K562 (cell line): ENCODE measurements at regions not wholly inside any gene's neighbourhood (a gene's known extent, or its start where the extent isn't known, plus 50 kb on each side); places are given as distances from the start of the nearest gene placed in this dataset.

Source experiments
- ATAC-seq: fragments of 200-7000 bp; cut with Tn5 transposase; 3 replicates; pipeline ENCODE4 v1.9.1; 2020; ENCODE audit warnings: moderate library complexity
- BruUV-seq: library from RNA; stranded (reverse); fragments of 400-500 nt; replicated peaks from 2 replicates; lab custom pipeline; 2021; lab: Mats Ljungman, UMichigan
- CTCF ChIA-PET: fragments of 300-600 bp; formaldehyde crosslinking; extraction: SDS; loops from one replicate; lab custom pipeline; 2021; ENCODE audit warnings: low intra/inter-chr PET ratio; lab: Yijun Ruan, JAX
- POLR2A ChIA-PET: fragments of 300-600, 350-650 bp; sonication (Branson Sonifier 250); formaldehyde crosslinking; extraction: SDS; loops from one replicate; lab custom pipeline; 2021; ENCODE audit warnings: antibody characterized with exemption, inconsistent platforms; lab: Yijun Ruan, JAX
- DNase-seq, 4 experiments: peaks; one replicate each; pipeline versions ENCODE4 v3.0.0 to v3.0.0-alpha.2; 2011 to 2018; ENCODE audit warnings: low spot score in 3 of 4, mixed read lengths in 3 of 4; ENCODE audit errors: extremely low read depth in 1 of 4
- FAIRE-seq: peaks from 2 replicates; lab custom pipeline; 2011; peaks lifted over from hg19 to GRCh38; lab: Jason Lieb, UNC
- H2AFZ ChIP-seq: 2 replicates; pipeline ENCODE4 v1.6.0; 2011; ENCODE audit warnings: low read depth, low read length, control low read depth, inconsistent platforms
- H3K27ac ChIP-seq: fragments of 200-600 bp; 3 replicates; pipeline ENCODE4 v1.8.0; 2011; ENCODE audit warnings: low read depth, mild to moderate bottlenecking, control low read depth, inconsistent platforms, low read length, moderate library complexity, mixed read lengths; ENCODE audit errors: extremely low read depth
- H3K27me3 ChIP-seq, 2 experiments: fragments of 300-600 bp in 1 of 2; 2 replicates in 1 of 2; 3 replicates in 1 of 2; pipeline versions ENCODE4 v1.6.0 to v1.8.0; 2011; ENCODE audit warnings: inconsistent platforms in 2 of 2, low read length in 2 of 2, mild to moderate bottlenecking in 1 of 2, mixed read lengths in 1 of 2, moderate library complexity in 1 of 2; ENCODE audit not compliant: control insufficient read depth in 2 of 2, insufficient read depth in 2 of 2
- H3K36me3 ChIP-seq: fragments of 300-600 bp; 3 replicates; pipeline ENCODE4 v1.8.0; 2011; ENCODE audit warnings: mild to moderate bottlenecking, low read length, inconsistent platforms; ENCODE audit not compliant: control insufficient read depth, insufficient read depth
- H3K4me1 ChIP-seq, 2 experiments: fragments of 200-600 bp in 1 of 2; replicated peaks in 1 of 2; 2 replicates in 1 of 2; 3 replicates in 1 of 2; pipeline versions ENCODE4 v1.5.1 to v1.8.0; 2011; ENCODE audit warnings: inconsistent platforms in 2 of 2, low read length in 2 of 2, mild to moderate bottlenecking in 1 of 2, mixed read lengths in 1 of 2, moderate library complexity in 1 of 2; ENCODE audit not compliant: control insufficient read depth in 2 of 2, insufficient read depth in 2 of 2
- H3K4me2 ChIP-seq: 2 replicates; pipeline ENCODE4 v1.6.1; 2011; ENCODE audit warnings: low read length, control low read depth, inconsistent platforms, mixed read lengths; ENCODE audit not compliant: insufficient read depth
- H3K4me3 ChIP-seq: fragments of 200-600 bp; sonication (generic), shearing (Covaris generic); 2 replicates; pipeline ENCODE4 v1.5.1; 2016; ENCODE audit warnings: control low read depth, inconsistent platforms
- H3K79me2 ChIP-seq: fragments of 200-600 bp; 3 replicates; pipeline ENCODE4 v1.8.0; 2011; ENCODE audit warnings: low read length, inconsistent platforms; ENCODE audit not compliant: control insufficient read depth, insufficient read depth
- H3K9ac ChIP-seq, 2 experiments: 2 replicates each; pipeline versions ENCODE4 v1.6.0 to v1.6.1; 2011; ENCODE audit warnings: low read depth in 2 of 2, low read length in 2 of 2, control low read depth in 1 of 2, inconsistent platforms in 1 of 2, mild to moderate bottlenecking in 1 of 2, mixed read lengths in 1 of 2; ENCODE audit not compliant: insufficient read depth in 1 of 2
- H3K9me1 ChIP-seq: one replicate; pipeline ENCODE4 v1.6.0; 2011; ENCODE audit warnings: inconsistent platforms, mild to moderate bottlenecking, low read length, moderate library complexity; ENCODE audit not compliant: control insufficient read depth, insufficient read depth
- H3K9me3 ChIP-seq: replicated peaks from 2 replicates; pipeline ENCODE4 v1.5.1; 2011; ENCODE audit warnings: low read depth, low read length, inconsistent platforms; ENCODE audit not compliant: control insufficient read depth, insufficient read depth
- H4K20me1 ChIP-seq: replicated peaks from 2 replicates; pipeline ENCODE4 v1.6.1; 2011; ENCODE audit warnings: low read length, inconsistent platforms, mixed read lengths; ENCODE audit not compliant: control insufficient read depth, insufficient read depth
- ATF1 ChIP-seq, 2 experiments: fragments of 450-650 bp in 1 of 2; IDR thresholded peaks; 2 replicates each; pipeline ENCODE4 v1.6.1; 2016; ENCODE audit warnings: missing compliant biosample characterization in 1 of 2, missing genetic modification characterization in 1 of 2
- CTCF ChIP-seq, 3 experiments: IDR thresholded peaks in 2 of 3; conservative IDR thresholded peaks in 1 of 3; 2 replicates each; pipeline ENCODE4 v1.5.1; 2011 to 2012; ENCODE audit warnings: low read length in 3 of 3, mild to moderate bottlenecking in 3 of 3, control low read depth in 2 of 3, improper control_type of control experiment in 1 of 3, inconsistent platforms in 1 of 3, low read depth in 1 of 3, mixed read lengths in 1 of 3, moderate library complexity in 1 of 3; ENCODE audit not compliant: insufficient read depth in 2 of 3
- E2F3 ChIP-seq: fragments of 250-450 bp; sonication (Bioruptor Pico); IDR thresholded peaks from 2 replicates; pipeline ENCODE4 v1.4.0; 2020; ENCODE audit warnings: mild to moderate bottlenecking
- HBP1 ChIP-seq: fragments of 450-650 bp; formaldehyde crosslinking; IDR thresholded peaks from 2 replicates; pipeline ENCODE4 v1.4.0; 2022; ENCODE audit warnings: missing genetic modification characterization
- JUND ChIP-seq, 2 experiments: IDR thresholded peaks; 2 replicates in 1 of 2; 3 replicates in 1 of 2; pipeline ENCODE4 v1.6.1; 2011; ENCODE audit warnings: borderline replicate concordance in 2 of 2, low read depth in 2 of 2, low read length in 2 of 2, improper control_type of control experiment in 1 of 2, missing biosample characterization in 1 of 2, missing genetic modification characterization in 1 of 2, missing genetic modification reagents in 1 of 2
- LCOR ChIP-seq: sonication (generic); formaldehyde crosslinking; IDR thresholded peaks from 2 replicates; pipeline ENCODE4 v1.8.0; 2022; ENCODE audit warnings: mild to moderate bottlenecking, missing genetic modification reagents
- TEAD1 ChIP-seq, 2 experiments: fragments of 450-650 bp in 1 of 2; sonication (generic) in 1 of 2; formaldehyde crosslinking; IDR thresholded peaks; 2 replicates each; pipeline versions ENCODE4 v1.4.0 to v1.8.0; 2020 to 2022; ENCODE audit warnings: mild to moderate bottlenecking in 2 of 2, missing genetic modification reagents in 1 of 2
- ZNF551 ChIP-seq: fragments of 250-450 bp; sonication (Bioruptor Pico); IDR thresholded peaks from 2 replicates; pipeline ENCODE4 v1.5.0; 2021; ENCODE audit warnings: mild to moderate bottlenecking, moderate library complexity
- ZNF695 ChIP-seq: fragments of 450-650 bp; formaldehyde crosslinking; IDR thresholded peaks from 2 replicates; pipeline ENCODE4 v1.4.0; 2020; ENCODE audit warnings: mild to moderate bottlenecking, moderate library complexity
- WGBS: fragments of 100-300 bp; shearing (Covaris generic); methylation state at CpG from one replicate; pipeline ENCODE4 v1.1.6; 2016; ENCODE audit warnings: low coverage, mixed read lengths; ENCODE audit not compliant: insufficient coverage; ENCODE audit errors: missing lambda C conversion rate; 5-methylcytosine and 5-hydroxymethylcytosine counted together
- in situ Hi-C: fragments of 300-500 bp; cut with MboI; formaldehyde crosslinking; loops from 4 replicates; pipeline ENCODE4 v1.15.0; 2018; ENCODE audit warnings: inconsistent platforms, mixed read lengths
- intact Hi-C: fragments of 100-400 bp; cut with micrococcal nuclease; formaldehyde crosslinking; loops from 2 replicates; pipeline ENCODE4 v1.14.2; 2022

- Histone ChIP-seq H3K4me1 (peaks cover 6 to 19% of the 10 kb centered on the region in 2 experiments; a peak in 4 of 5 replicates), H3K79me2 (no peaks in the 10 kb centered on the region), H3K27ac (no peak overlapping the region), H3K9me3 (no peaks in the 10 kb centered on the region)
- DNase-seq = no peak
- ChIA-PET CTCF (no interaction called here), POLR2A (interaction anchor here (0.6 kb wide), 1 partner anchor 9 kb away, joined by 3 read pairs; no protein-coding TSS in a partner anchor)
- no TSS peak for BruUV-seq
- intact Hi-C loops = no loop called here
- in situ Hi-C loops = no loop called here
- TF ChIP-seq TEAD1 (CRISPR knock-in tag; IDR thresholded peaks at IDR 0.05) = no peak
- no peak for TF ChIP-seq ZNF695 (CRISPR knock-in tag)
- TF ChIP-seq ATF1 (CRISPR knock-in tag; IDR thresholded peaks at IDR 0.05) = no peak
- no peak for TF ChIP-seq ATF1 (tag; IDR thresholded peaks at IDR 0.05)
- no peak for TF ChIP-seq LCOR
- no peak for TF ChIP-seq E2F3 (CRISPR knock-in tag)
- no peak for TF ChIP-seq ZNF551
- no peak for TF ChIP-seq JUND (IDR thresholded peaks at IDR 0.05; ENCODE audit: borderline replicate concordance, low read depth, low read length)
- no peak for TF ChIP-seq JUND (tag; IDR thresholded peaks at IDR 0.05; ENCODE audit: borderline replicate concordance, low read depth, low read length)
- no peak for TF ChIP-seq CTCF (IDR thresholded peaks at IDR 0.05 in 2 of 3, conservative IDR thresholded peaks at IDR 0.05 in 1 of 3; ENCODE audit: insufficient read depth in 2 of 3, low read depth in 1 of 3, low read length in 3 of 3)
- no peak for TF ChIP-seq HBP1 (CRISPR knock-in tag)
- TF ChIP-seq, all 486 proteins: peak for 0
- no peaks in the 10 kb centered on the region for H3K27me3 ChIP-seq
- no peak for ATAC-seq
- no peak overlapping the region for H3K9ac ChIP-seq
- 46% methylated on average over 5 of the region's 5 CpGs for WGBS
- H3K9me1 ChIP-seq = no peaks in the 10 kb centered on the region
- H3K36me3 ChIP-seq = no peaks in the 10 kb centered on the region
- H4K20me1 ChIP-seq = no peaks in the 10 kb centered on the region
- no peak overlapping the region for H3K4me3 ChIP-seq
- H3K4me2 ChIP-seq = no peak overlapping the region
- no peak overlapping the region for H2AFZ ChIP-seq
- FAIRE-seq = no peak
These were observed 527.6 kb downstream of the CD83 start for GRCh38 chr6:14645221-14645620.
